Astrocyte (in vitro differentiated cells and primary cell): ENCODE measurements at regions not wholly inside any gene's neighbourhood (a gene's known extent, or its start where the extent isn't known, plus 50 kb on each side); places are given as distances from the start of the nearest gene placed in this dataset.

Source experiments
- DNase-seq: peaks from one replicate; pipeline ENCODE4 v3.0.0-alpha.2; 2010; ENCODE audit warnings: low read depth
- FAIRE-seq: peaks from 2 replicates; lab custom pipeline; 2011; peaks lifted over from hg19 to GRCh38; lab: Jason Lieb, UNC
- H2AFZ ChIP-seq: 2 replicates; pipeline ENCODE4 v1.6.0; 2012; ENCODE audit warnings: low read depth, low read length, inconsistent platforms
- H3K27ac ChIP-seq: 2 replicates; pipeline ENCODE4 v1.5.1; 2011; ENCODE audit warnings: low read depth, low read length, inconsistent platforms
- H3K27me3 ChIP-seq: 2 replicates; pipeline ENCODE4 v1.6.0; 2011; ENCODE audit warnings: low read length, inconsistent platforms; ENCODE audit not compliant: insufficient read depth
- H3K36me3 ChIP-seq: 2 replicates; pipeline ENCODE4 v1.5.1; 2011; ENCODE audit warnings: low read length, inconsistent platforms; ENCODE audit not compliant: insufficient read depth
- H3K4me1 ChIP-seq: 2 replicates; pipeline ENCODE4 v1.5.1; 2011; ENCODE audit warnings: low read length, inconsistent platforms; ENCODE audit not compliant: insufficient read depth
- H3K4me2 ChIP-seq: 2 replicates; pipeline ENCODE4 v1.6.0; 2012; ENCODE audit warnings: low read length, inconsistent platforms
- H3K4me3 ChIP-seq: 2 replicates; pipeline ENCODE4 v1.5.1; 2011; ENCODE audit warnings: low read depth, mild to moderate bottlenecking, low read length, inconsistent platforms; ENCODE audit not compliant: insufficient read depth
- H3K79me2 ChIP-seq: 2 replicates; pipeline ENCODE4 v1.6.0; 2012; ENCODE audit warnings: mild to moderate bottlenecking, low read length, inconsistent platforms; ENCODE audit not compliant: insufficient read depth
- H3K9ac ChIP-seq: 2 replicates; pipeline ENCODE4 v1.6.0; 2012; ENCODE audit warnings: mild to moderate bottlenecking, low read length, inconsistent platforms
- H3K9me3 ChIP-seq: 2 replicates; pipeline ENCODE4 v1.5.1; 2012; ENCODE audit warnings: low read depth, mild to moderate bottlenecking, low read length, inconsistent platforms; ENCODE audit not compliant: insufficient read depth
- H4K20me1 ChIP-seq: 2 replicates; pipeline ENCODE4 v1.6.0; 2012; ENCODE audit warnings: low read length, inconsistent platforms; ENCODE audit not compliant: insufficient read depth
- H3K27ac Mint-ChIP-seq: one replicate; pipeline ENCODE4 v1.8.0; 2021; ENCODE audit warnings: mild to moderate bottlenecking, mixed read lengths; ENCODE audit not compliant: unreplicated experiment
- H3K27me3 Mint-ChIP-seq: one replicate; pipeline ENCODE4 v1.8.0; 2021; ENCODE audit warnings: low read depth, mixed read lengths; ENCODE audit not compliant: unreplicated experiment
- H3K36me3 Mint-ChIP-seq: one replicate; pipeline ENCODE4 v1.8.0; 2021; ENCODE audit warnings: low read depth, mixed read lengths; ENCODE audit not compliant: unreplicated experiment
- H3K4me1 Mint-ChIP-seq: one replicate; pipeline ENCODE4 v1.8.0; 2021; ENCODE audit warnings: low read depth, mixed read lengths; ENCODE audit not compliant: unreplicated experiment
- H3K4me3 Mint-ChIP-seq: one replicate; pipeline ENCODE4 v1.8.0; 2021; ENCODE audit warnings: mild to moderate bottlenecking, moderate library complexity, mixed read lengths; ENCODE audit not compliant: unreplicated experiment
- H3K9me3 Mint-ChIP-seq: one replicate; pipeline ENCODE4 v1.8.0; 2021; ENCODE audit warnings: mild to moderate bottlenecking, mixed read lengths; ENCODE audit not compliant: unreplicated experiment
- EZH2 ChIP-seq: IDR thresholded peaks from 2 replicates; pipeline ENCODE4 v1.6.1; 2012; ENCODE audit warnings: mild to moderate bottlenecking, low read length, inconsistent platforms; ENCODE audit not compliant: insufficient read depth
- TF ChIP-seq, protein P1 (sequence below): IDR thresholded peaks from 2 replicates; pipeline ENCODE4 v1.5.1; 2011; ENCODE audit warnings: low read depth, mild to moderate bottlenecking, inconsistent platforms, low read length, moderate library complexity; ENCODE audit not compliant: insufficient read depth

DNA sequence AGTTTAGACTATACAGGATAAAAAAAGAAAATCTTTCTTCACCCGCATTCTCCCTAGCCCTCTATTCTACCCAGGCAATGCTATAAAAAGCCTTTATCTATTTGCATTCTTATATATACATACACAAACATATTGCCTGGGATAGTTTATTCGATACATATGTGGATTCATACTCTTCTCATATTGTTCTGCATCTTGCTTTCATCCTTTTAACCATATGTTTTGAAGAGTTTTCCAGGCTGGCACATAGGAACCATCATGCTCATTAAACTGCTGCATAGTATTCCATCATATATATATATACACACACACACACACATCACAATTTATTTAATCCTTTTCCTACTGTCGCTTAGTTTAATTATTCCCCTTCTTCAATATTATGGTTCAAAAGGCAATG is 461.2 kb downstream of the NTRK2 start:
- Histone ChIP-seq H3K36me3 (no peaks in the 10 kb centered on the region), H3K4me2 (no peak overlapping the region), H3K9me3 (no peaks in the 10 kb centered on the region), H3K27ac (no peak overlapping the region), H3K9ac (no peak overlapping the region), H3K79me2 (no peaks in the 10 kb centered on the region), H2AFZ (no peak overlapping the region), H3K4me1 (no peaks in the 10 kb centered on the region), H3K4me3 (no peak overlapping the region), H3K27me3 (no peaks in the 10 kb centered on the region), H4K20me1 (no peaks in the 10 kb centered on the region)
- H3K4me3 Mint-ChIP-seq = no peak overlapping the region
- peaks cover 8% of the 10 kb centered on the region for H3K27me3 Mint-ChIP-seq
- no peaks in the 10 kb centered on the region for H3K36me3 Mint-ChIP-seq
- no peaks in the 10 kb centered on the region for H3K4me1 Mint-ChIP-seq
- FAIRE-seq (no peak), DNase-seq (no peak)
- H3K27ac Mint-ChIP-seq = no peak overlapping the region
- TF ChIP-seq EZH2 = no peak
- TF ChIP-seq, protein P1, sequence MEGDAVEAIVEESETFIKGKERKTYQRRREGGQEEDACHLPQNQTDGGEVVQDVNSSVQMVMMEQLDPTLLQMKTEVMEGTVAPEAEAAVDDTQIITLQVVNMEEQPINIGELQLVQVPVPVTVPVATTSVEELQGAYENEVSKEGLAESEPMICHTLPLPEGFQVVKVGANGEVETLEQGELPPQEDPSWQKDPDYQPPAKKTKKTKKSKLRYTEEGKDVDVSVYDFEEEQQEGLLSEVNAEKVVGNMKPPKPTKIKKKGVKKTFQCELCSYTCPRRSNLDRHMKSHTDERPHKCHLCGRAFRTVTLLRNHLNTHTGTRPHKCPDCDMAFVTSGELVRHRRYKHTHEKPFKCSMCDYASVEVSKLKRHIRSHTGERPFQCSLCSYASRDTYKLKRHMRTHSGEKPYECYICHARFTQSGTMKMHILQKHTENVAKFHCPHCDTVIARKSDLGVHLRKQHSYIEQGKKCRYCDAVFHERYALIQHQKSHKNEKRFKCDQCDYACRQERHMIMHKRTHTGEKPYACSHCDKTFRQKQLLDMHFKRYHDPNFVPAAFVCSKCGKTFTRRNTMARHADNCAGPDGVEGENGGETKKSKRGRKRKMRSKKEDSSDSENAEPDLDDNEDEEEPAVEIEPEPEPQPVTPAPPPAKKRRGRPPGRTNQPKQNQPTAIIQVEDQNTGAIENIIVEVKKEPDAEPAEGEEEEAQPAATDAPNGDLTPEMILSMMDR = no peak
- H3K9me3 Mint-ChIP-seq = peaks cover 3% of the 10 kb centered on the region

DNA sequence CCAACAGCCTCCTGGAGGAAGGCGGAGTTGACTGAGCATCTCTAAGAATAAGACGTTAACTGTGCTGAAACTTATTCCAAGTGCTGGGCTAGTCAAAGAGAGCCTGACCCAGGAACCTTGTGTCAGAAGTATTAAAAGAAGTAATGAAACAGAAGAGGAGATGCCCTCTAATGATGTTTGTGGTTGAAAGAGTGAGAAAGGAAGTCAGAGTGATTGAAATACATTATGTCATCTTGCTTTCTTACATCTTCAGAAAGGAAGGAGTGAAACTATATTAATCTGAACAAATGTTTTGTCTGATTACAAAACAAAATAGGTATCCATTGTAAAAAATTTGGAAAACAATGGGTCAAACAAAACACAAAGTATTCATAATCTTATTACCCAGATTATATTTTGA is 460.7 kb downstream of the NTRK2 start:
- Histone ChIP-seq H3K4me1 (no peaks in the 10 kb centered on the region), H3K4me2 (no peak overlapping the region), H3K9me3 (no peaks in the 10 kb centered on the region), H3K27ac (no peak overlapping the region), H3K79me2 (no peaks in the 10 kb centered on the region), H2AFZ (no peak overlapping the region), H3K9ac (no peak overlapping the region), H3K36me3 (no peaks in the 10 kb centered on the region), H4K20me1 (no peaks in the 10 kb centered on the region), H3K4me3 (no peak overlapping the region), H3K27me3 (no peaks in the 10 kb centered on the region)
- Mint-ChIP-seq H3K4me3 (no peak overlapping the region), H3K9me3 (peaks cover 3% of the 10 kb centered on the region), H3K27ac (no peak overlapping the region), H3K36me3 (no peaks in the 10 kb centered on the region), H3K4me1 (no peaks in the 10 kb centered on the region), H3K27me3 (peaks cover 8% of the 10 kb centered on the region)
- DNase-seq (no peak), FAIRE-seq (no peak)
- TF ChIP-seq, protein P1 = no peak
- no peak for TF ChIP-seq EZH2

DNA sequence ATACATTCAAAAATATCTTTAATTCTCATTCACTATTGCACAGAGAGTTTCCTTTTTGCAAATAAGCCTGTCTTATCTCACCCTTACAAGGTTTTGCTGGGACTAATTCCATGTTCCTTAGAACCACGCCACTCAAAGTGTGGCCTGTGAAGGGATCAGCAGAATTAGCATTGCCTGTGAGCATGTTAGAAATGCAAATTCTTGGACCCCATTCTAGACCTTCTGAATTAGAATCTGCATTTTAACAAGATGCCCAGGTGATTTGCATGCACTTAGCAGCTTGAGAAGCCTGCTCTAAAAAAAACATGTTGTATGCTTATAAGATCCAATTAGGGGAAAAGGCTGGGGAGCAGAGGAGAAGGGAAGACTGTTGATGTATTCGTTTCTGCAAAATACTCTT is 460.0 kb downstream of the NTRK2 start:
- Mint-ChIP-seq H3K27me3 (peaks cover 8% of the 10 kb centered on the region), H3K27ac (no peak overlapping the region), H3K9me3 (peaks cover 3% of the 10 kb centered on the region), H3K4me3 (no peak overlapping the region), H3K36me3 (no peaks in the 10 kb centered on the region), H3K4me1 (no peaks in the 10 kb centered on the region)
- H3K79me2 ChIP-seq = no peaks in the 10 kb centered on the region
- FAIRE-seq (no peak), DNase-seq (no peak)
- no peak overlapping the region for H3K4me2 ChIP-seq
- H3K9ac ChIP-seq = no peak overlapping the region
- H3K4me1 ChIP-seq = no peaks in the 10 kb centered on the region
- TF ChIP-seq EZH2 = no peak
- TF ChIP-seq, protein P1 = no peak
- H4K20me1 ChIP-seq = no peaks in the 10 kb centered on the region
- H3K9me3 ChIP-seq = no peaks in the 10 kb centered on the region
- H3K4me3 ChIP-seq = no peak overlapping the region
- no peak overlapping the region for H2AFZ ChIP-seq
- no peaks in the 10 kb centered on the region for H3K36me3 ChIP-seq
- no peaks in the 10 kb centered on the region for H3K27me3 ChIP-seq
- H3K27ac ChIP-seq = no peak overlapping the region
